Endothelial cell (in vitro differentiated cells): ENCODE measurements at regions not wholly inside any gene's neighbourhood (a gene's known extent, or its start where the extent isn't known, plus 50 kb on each side); places are given as distances from the start of the nearest gene placed in this dataset.

Experiments
- DNase-seq: peaks from one replicate; pipeline ENCODE4 v3.0.0; 2021; ENCODE audit warnings: low spot score
- H3K27ac Mint-ChIP-seq: one replicate; pipeline ENCODE4 v1.8.0; 2021; ENCODE audit warnings: mixed read lengths, inconsistent platforms; ENCODE audit not compliant: unreplicated experiment
- H3K27me3 Mint-ChIP-seq: one replicate; pipeline ENCODE4 v1.8.0; 2021; ENCODE audit warnings: mild to moderate bottlenecking, moderate library complexity, mixed read lengths, inconsistent platforms; ENCODE audit not compliant: unreplicated experiment
- H3K36me3 Mint-ChIP-seq: one replicate; pipeline ENCODE4 v1.8.0; 2021; ENCODE audit warnings: mild to moderate bottlenecking, low read depth, mixed read lengths, inconsistent platforms; ENCODE audit not compliant: unreplicated experiment
- H3K4me1 Mint-ChIP-seq: one replicate; pipeline ENCODE4 v1.8.0; 2021; ENCODE audit warnings: mild to moderate bottlenecking, mixed read lengths, inconsistent platforms; ENCODE audit not compliant: unreplicated experiment
- H3K4me3 Mint-ChIP-seq: one replicate; pipeline ENCODE4 v1.8.0; 2021; ENCODE audit warnings: mild to moderate bottlenecking, mixed read lengths, inconsistent platforms; ENCODE audit not compliant: unreplicated experiment
- H3K9me3 Mint-ChIP-seq: one replicate; pipeline ENCODE4 v1.8.0; 2021; ENCODE audit warnings: mixed read lengths, inconsistent platforms; ENCODE audit not compliant: unreplicated experiment
- CTCF ChIP-seq: fragments of 200-600 bp; sonication (generic); IDR thresholded peaks from one replicate; pipeline ENCODE4 v1.5.0; 2021; ENCODE audit warnings: antibody characterized with exemption; ENCODE audit not compliant: unreplicated experiment

- H3K4me1 Mint-ChIP-seq = no peaks in the 10 kb centered on the region
- H3K36me3 Mint-ChIP-seq = no peaks in the 10 kb centered on the region
- H3K9me3 Mint-ChIP-seq = no peaks in the 10 kb centered on the region
- no peak overlapping the region for H3K4me3 Mint-ChIP-seq
- no peaks in the 10 kb centered on the region for H3K27me3 Mint-ChIP-seq
- TF ChIP-seq CTCF = no peak
- DNase-seq = no peak
- no peak overlapping the region for H3K27ac Mint-ChIP-seq
Observed at GRCh38 chr1:87249803-87250202, 78.9 kb upstream of the LMO4 start.

GRCh38 chr1:87250336-87250735 is 78.3 kb upstream of the LMO4 start:
- Mint-ChIP-seq H3K27me3 (no peaks in the 10 kb centered on the region), H3K4me3 (no peak overlapping the region), H3K36me3 (no peaks in the 10 kb centered on the region), H3K9me3 (no peaks in the 10 kb centered on the region), H3K27ac (no peak overlapping the region), H3K4me1 (no peaks in the 10 kb centered on the region)
- no peak for DNase-seq
- no peak for TF ChIP-seq CTCF

- Mint-ChIP-seq H3K4me1 (no peaks in the 10 kb centered on the region), H3K27me3 (no peaks in the 10 kb centered on the region), H3K27ac (no peak overlapping the region), H3K9me3 (no peaks in the 10 kb centered on the region), H3K36me3 (no peaks in the 10 kb centered on the region), H3K4me3 (no peak overlapping the region)
- TF ChIP-seq CTCF = no peak
- DNase-seq = no peak
Observed at GRCh38 chr1:87252406-87252805, 76.3 kb upstream of the LMO4 start.

GRCh38 chr1:87262688-87263087 is 66.0 kb upstream of the LMO4 start:
- Mint-ChIP-seq H3K36me3 (no peaks in the 10 kb centered on the region), H3K9me3 (no peaks in the 10 kb centered on the region)
- TF ChIP-seq CTCF = no peak

GRCh38 chr1:87263281-87263680 is 65.4 kb upstream of the LMO4 start:
- Mint-ChIP-seq H3K4me1 (no peaks in the 10 kb centered on the region), H3K4me3 (no peak overlapping the region), H3K36me3 (no peaks in the 10 kb centered on the region), H3K27me3 (no peaks in the 10 kb centered on the region), H3K27ac (no peak overlapping the region), H3K9me3 (no peaks in the 10 kb centered on the region)
- TF ChIP-seq CTCF = no peak
- no peak for DNase-seq

More at GRCh38 chr1:87262688-87263087, 66.0 kb upstream of the LMO4 start:
- Mint-ChIP-seq H3K4me1 (no peaks in the 10 kb centered on the region), H3K27ac (no peak overlapping the region), H3K4me3 (no peak overlapping the region), H3K27me3 (no peaks in the 10 kb centered on the region)
- no peak for DNase-seq
